ENCODE measurements at regions not wholly inside any gene's neighbourhood (a gene's known extent, or its start where the extent isn't known, plus 50 kb on each side); places are given as distances from the start of the nearest gene placed in this dataset.

GRCh38 chr10:36817898-36818297, 307.5 kb upstream of the ANKRD30A start:
- TF ChIP-seq CTCF (IDR thresholded peaks at IDR 0.05) (no peak), POLR2A (IDR thresholded peaks at IDR 0.05) (no peak)
